NCI-H748 (cell line): ENCODE measurements at regions not wholly inside any gene's neighbourhood (a gene's known extent, or its start where the extent isn't known, plus 50 kb on each side); places are given as distances from the start of the nearest gene placed in this dataset.

Experiments
- DNase-seq: peaks from one replicate; lab custom pipeline; 2025; ENCODE audit not compliant: unreplicated experiment; lab: John Stamatoyannopoulos, UW

- DNase-seq, result no peak
Observed at GRCh38 chr4:162237676-162238075, 73.9 kb upstream of the FSTL5 start.

GRCh38 chr4:162234595-162234994 lies 70.8 kb upstream of the FSTL5 start:
- no peak for DNase-seq

GRCh38 chr4:162232349-162232748 lies 68.5 kb upstream of the FSTL5 start:
- DNase-seq, result no peak

- DNase-seq, result no peak
Observed at GRCh38 chr4:162229670-162230069, 65.9 kb upstream of the FSTL5 start.

GRCh38 chr4:162221148-162221547 lies 57.3 kb upstream of the FSTL5 start:
- no peak for DNase-seq
